ENCODE measurements at regions not wholly inside any gene's neighbourhood (a gene's known extent, or its start where the extent isn't known, plus 50 kb on each side); places are given as distances from the start of the nearest gene placed in this dataset.

GRCh38 chr3:30418443-30418842 lies 188.0 kb upstream of the TGFBR2 start:
- TF ChIP-seq, protein P1, sequence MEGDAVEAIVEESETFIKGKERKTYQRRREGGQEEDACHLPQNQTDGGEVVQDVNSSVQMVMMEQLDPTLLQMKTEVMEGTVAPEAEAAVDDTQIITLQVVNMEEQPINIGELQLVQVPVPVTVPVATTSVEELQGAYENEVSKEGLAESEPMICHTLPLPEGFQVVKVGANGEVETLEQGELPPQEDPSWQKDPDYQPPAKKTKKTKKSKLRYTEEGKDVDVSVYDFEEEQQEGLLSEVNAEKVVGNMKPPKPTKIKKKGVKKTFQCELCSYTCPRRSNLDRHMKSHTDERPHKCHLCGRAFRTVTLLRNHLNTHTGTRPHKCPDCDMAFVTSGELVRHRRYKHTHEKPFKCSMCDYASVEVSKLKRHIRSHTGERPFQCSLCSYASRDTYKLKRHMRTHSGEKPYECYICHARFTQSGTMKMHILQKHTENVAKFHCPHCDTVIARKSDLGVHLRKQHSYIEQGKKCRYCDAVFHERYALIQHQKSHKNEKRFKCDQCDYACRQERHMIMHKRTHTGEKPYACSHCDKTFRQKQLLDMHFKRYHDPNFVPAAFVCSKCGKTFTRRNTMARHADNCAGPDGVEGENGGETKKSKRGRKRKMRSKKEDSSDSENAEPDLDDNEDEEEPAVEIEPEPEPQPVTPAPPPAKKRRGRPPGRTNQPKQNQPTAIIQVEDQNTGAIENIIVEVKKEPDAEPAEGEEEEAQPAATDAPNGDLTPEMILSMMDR (IDR thresholded peaks at IDR 0.05): no peak
- no peak for TF ChIP-seq POLR2A (IDR thresholded peaks at IDR 0.05)

All from Peyer's patch (tissue), 4 donors.